ENCODE measurements at regions not wholly inside any gene's neighbourhood (a gene's known extent, or its start where the extent isn't known, plus 50 kb on each side); places are given as distances from the start of the nearest gene placed in this dataset.

GRCh38 chr3:125645616-125646015, 50.3 kb upstream of the OSBPL11 start:
- intact Hi-C loops (cut with DNase I): no loop called here
- no peaks in the 10 kb centered on the region for H3K27me3 ChIP-seq
- DNase-seq: no peak
- peaks cover 27 to 59% of the 10 kb centered on the region in 2 donors for H3K4me1 ChIP-seq
- peak overlapping the region in 2 of 3 donors; percentile 95 to 99 for H3K27ac ChIP-seq
- no peak overlapping the region for H3K4me3 ChIP-seq (replicated peaks in 1 of 3)
- no peaks in the 10 kb centered on the region for H3K9me3 ChIP-seq
- no peaks in the 10 kb centered on the region for H3K36me3 ChIP-seq
- WGBS, 2 donors: 100% methylated on average over 2 of the region's 2 CpGs
- TF ChIP-seq, protein P1, sequence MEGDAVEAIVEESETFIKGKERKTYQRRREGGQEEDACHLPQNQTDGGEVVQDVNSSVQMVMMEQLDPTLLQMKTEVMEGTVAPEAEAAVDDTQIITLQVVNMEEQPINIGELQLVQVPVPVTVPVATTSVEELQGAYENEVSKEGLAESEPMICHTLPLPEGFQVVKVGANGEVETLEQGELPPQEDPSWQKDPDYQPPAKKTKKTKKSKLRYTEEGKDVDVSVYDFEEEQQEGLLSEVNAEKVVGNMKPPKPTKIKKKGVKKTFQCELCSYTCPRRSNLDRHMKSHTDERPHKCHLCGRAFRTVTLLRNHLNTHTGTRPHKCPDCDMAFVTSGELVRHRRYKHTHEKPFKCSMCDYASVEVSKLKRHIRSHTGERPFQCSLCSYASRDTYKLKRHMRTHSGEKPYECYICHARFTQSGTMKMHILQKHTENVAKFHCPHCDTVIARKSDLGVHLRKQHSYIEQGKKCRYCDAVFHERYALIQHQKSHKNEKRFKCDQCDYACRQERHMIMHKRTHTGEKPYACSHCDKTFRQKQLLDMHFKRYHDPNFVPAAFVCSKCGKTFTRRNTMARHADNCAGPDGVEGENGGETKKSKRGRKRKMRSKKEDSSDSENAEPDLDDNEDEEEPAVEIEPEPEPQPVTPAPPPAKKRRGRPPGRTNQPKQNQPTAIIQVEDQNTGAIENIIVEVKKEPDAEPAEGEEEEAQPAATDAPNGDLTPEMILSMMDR (IDR thresholded peaks at IDR 0.05): no peak
- no peak for TF ChIP-seq POLR2A (IDR thresholded peaks at IDR 0.05)

GRCh38 chr3:125646581-125646980, 51.3 kb upstream of the OSBPL11 start:
- H3K36me3 ChIP-seq: no peaks in the 10 kb centered on the region
- WGBS, 2 donors: 92 to 93% methylated on average over 1 of the region's 1 CpG
- no peak for DNase-seq
- peaks cover 27 to 64% of the 10 kb centered on the region in 2 donors for H3K4me1 ChIP-seq
- no peaks in the 10 kb centered on the region for H3K27me3 ChIP-seq
- peak overlapping the region; percentile 95 to 99 (median 96) for H3K27ac ChIP-seq
- H3K9me3 ChIP-seq: no peaks in the 10 kb centered on the region
- intact Hi-C loops (cut with DNase I): no loop called here
- TF ChIP-seq, protein P1 (IDR thresholded peaks at IDR 0.05): no peak
- TF ChIP-seq POLR2A (IDR thresholded peaks at IDR 0.05): no peak
- no peak overlapping the region for H3K4me3 ChIP-seq (replicated peaks in 1 of 3)

- H3K4me3 ChIP-seq (replicated peaks in 1 of 3): no peak overlapping the region
- no peaks in the 10 kb centered on the region for H3K36me3 ChIP-seq
- TF ChIP-seq, protein P1 (IDR thresholded peaks at IDR 0.05): no peak
- TF ChIP-seq POLR2A (IDR thresholded peaks at IDR 0.05): peak; percentile 57 to 78
- intact Hi-C loops (cut with DNase I): no loop called here
- H3K4me1 ChIP-seq: peaks cover 27 to 64% of the 10 kb centered on the region in 2 donors
- DNase-seq: peak; percentile 87 to 90
- no peaks in the 10 kb centered on the region for H3K27me3 ChIP-seq
- H3K27ac ChIP-seq: peak overlapping the region; percentile 95 to 99 (median 96)
- no peaks in the 10 kb centered on the region for H3K9me3 ChIP-seq
- WGBS, 2 donors: 33 to 36% methylated on average over 8 of the region's 8 CpGs
Observed at GRCh38 chr3:125647318-125648014, 52.2 kb upstream of the OSBPL11 start.

- Histone ChIP-seq H3K27me3 (no peaks in the 10 kb centered on the region), H3K36me3 (no peaks in the 10 kb centered on the region), H3K9me3 (no peaks in the 10 kb centered on the region), H3K27ac (peak overlapping the region in 1 of 3 donors; percentile 95), H3K4me1 (peaks cover 9 to 32% of the 10 kb centered on the region in 2 donors), H3K4me3 (replicated peaks in 1 of 3) (no peak overlapping the region)
- intact Hi-C loops (cut with DNase I): no loop called here
- DNase-seq: no peak
- TF ChIP-seq, protein P1 (IDR thresholded peaks at IDR 0.05): no peak
- no peak for TF ChIP-seq POLR2A (IDR thresholded peaks at IDR 0.05)
- 77 to 82% methylated on average over 5 of the region's 5 CpGs for WGBS, 2 donors
Observed at GRCh38 chr3:125651244-125651643, 55.9 kb upstream of the OSBPL11 start.

GRCh38 chr3:125652349-125652748, 57.1 kb upstream of the OSBPL11 start:
- no peak for TF ChIP-seq POLR2A (IDR thresholded peaks at IDR 0.05)
- TF ChIP-seq, protein P1 (IDR thresholded peaks at IDR 0.05): no peak
- Histone ChIP-seq H3K27me3 (no peaks in the 10 kb centered on the region), H3K4me1 (peaks cover 9 to 23% of the 10 kb centered on the region in 2 donors), H3K36me3 (no peaks in the 10 kb centered on the region), H3K4me3 (replicated peaks in 1 of 3) (no peak overlapping the region), H3K9me3 (no peaks in the 10 kb centered on the region), H3K27ac (no peak overlapping the region)
- WGBS, 2 donors: 88 to 91% methylated on average over 4 of the region's 4 CpGs
- intact Hi-C loops (cut with DNase I): no loop called here
- no peak for DNase-seq

All from thyroid gland (tissue), 4 donors.